Endodermal cell (in vitro differentiated cells): ENCODE measurements at regions not wholly inside any gene's neighbourhood (a gene's known extent, or its start where the extent isn't known, plus 50 kb on each side); places are given as distances from the start of the nearest gene placed in this dataset.
A peak's percentile ranks its signal among the peaks of the same experiment; 100 is the strongest.

Source experiments
- DNase-seq: peaks from one replicate; pipeline ENCODE4 v3.0.0-alpha.2; 2017
- H3K27ac ChIP-seq: 2 replicates; pipeline ENCODE4 v1.5.1; 2013; ENCODE audit warnings: mild to moderate bottlenecking, low read depth, low read length, moderate library complexity
- H3K27me3 ChIP-seq: 2 replicates; pipeline ENCODE4 v1.6.1; 2013; ENCODE audit warnings: mild to moderate bottlenecking, low read length, moderate library complexity; ENCODE audit not compliant: insufficient read depth, control insufficient read depth, poor library complexity, severe bottlenecking
- H3K36me3 ChIP-seq: 2 replicates; pipeline ENCODE4 v1.7.0; 2013; ENCODE audit warnings: mild to moderate bottlenecking, low read length, moderate library complexity; ENCODE audit not compliant: control insufficient read depth, insufficient read depth
- H3K4me1 ChIP-seq: one replicate; pipeline ENCODE4 v1.7.0; 2013; ENCODE audit warnings: low read length; ENCODE audit not compliant: control insufficient read depth, insufficient read depth
- H3K4me3 ChIP-seq: 2 replicates; pipeline ENCODE4 v1.5.1; 2013; ENCODE audit warnings: mild to moderate bottlenecking, low read length, moderate library complexity
- H3K9ac ChIP-seq: 2 replicates; pipeline ENCODE4 v1.6.1; 2013; ENCODE audit warnings: mild to moderate bottlenecking, low read length, moderate library complexity; ENCODE audit not compliant: poor library complexity, severe bottlenecking; ENCODE audit errors: extremely low read depth
- H3K9me3 ChIP-seq: 2 replicates; pipeline ENCODE4 v1.6.1; 2013; ENCODE audit warnings: mild to moderate bottlenecking, low read length, moderate library complexity; ENCODE audit not compliant: control insufficient read depth
- H3K27ac Mint-ChIP-seq: 2 replicates; pipeline ENCODE4 v1.8.0; 2020; ENCODE audit warnings: mixed read lengths
- H3K27me3 Mint-ChIP-seq: 2 replicates; pipeline ENCODE4 v1.8.0; 2021; ENCODE audit warnings: mild to moderate bottlenecking, mixed read lengths; ENCODE audit not compliant: insufficient read depth
- H3K36me3 Mint-ChIP-seq: 2 replicates; pipeline ENCODE4 v1.8.0; 2020; ENCODE audit warnings: low read depth, mixed read lengths
- H3K4me1 Mint-ChIP-seq: 2 replicates; pipeline ENCODE4 v1.8.0; 2020; ENCODE audit warnings: mixed read lengths
- H3K4me3 Mint-ChIP-seq: 2 replicates; pipeline ENCODE4 v1.8.0; 2020; ENCODE audit warnings: mild to moderate bottlenecking, moderate library complexity, mixed read lengths
- H3K9me3 Mint-ChIP-seq: 2 replicates; pipeline ENCODE4 v1.8.0; 2020; ENCODE audit warnings: mild to moderate bottlenecking, mixed read lengths
- CTCF ChIP-seq: fragments of 200-600 bp; sonication (generic); conservative IDR thresholded peaks from 2 replicates; pipeline ENCODE4 v1.5.0; 2021; ENCODE audit warnings: antibody characterized with exemption, mild to moderate bottlenecking
- WGBS, 2 experiments: methylation state at CpG; one replicate each; pipeline versions ENCODE4 v1.1.5 to v1.1.7; 2013; ENCODE audit warnings: missing lambda C conversion rate in 2 of 2, mixed read lengths in 1 of 2; ENCODE audit not compliant: insufficient coverage in 1 of 2, insufficient read length in 1 of 2; 5-methylcytosine and 5-hydroxymethylcytosine counted together

GRCh38 chr16:13315642-13316427 lies 414.4 kb downstream of the SHISA9 start:
- WGBS, 2 experiments: 83 to 90% methylated on average over 4 to 5 of the region's 5 CpGs
- Mint-ChIP-seq H3K27ac (no peak overlapping the region), H3K36me3 (no peaks in the 10 kb centered on the region), H3K4me3 (no peak overlapping the region), H3K4me1 (peaks cover 24% of the 10 kb centered on the region), H3K27me3 (no peaks in the 10 kb centered on the region), H3K9me3 (no peaks in the 10 kb centered on the region)
- H3K4me3 ChIP-seq: no peak overlapping the region
- no peak for DNase-seq
- H3K9ac ChIP-seq: no peak overlapping the region
- peaks cover 5% of the 10 kb centered on the region for H3K9me3 ChIP-seq
- TF ChIP-seq CTCF: no peak
- H3K4me1 ChIP-seq: no peaks in the 10 kb centered on the region
- no peak overlapping the region for H3K27ac ChIP-seq
- no peaks in the 10 kb centered on the region for H3K27me3 ChIP-seq
- H3K36me3 ChIP-seq: no peaks in the 10 kb centered on the region

GRCh38 chr16:13322336-13322735 lies 420.9 kb downstream of the SHISA9 start:
- Histone ChIP-seq H3K4me1 (peaks cover 5% of the 10 kb centered on the region), H3K9me3 (no peaks in the 10 kb centered on the region), H3K9ac (no peak overlapping the region), H3K4me3 (no peak overlapping the region), H3K36me3 (no peaks in the 10 kb centered on the region), H3K27me3 (no peaks in the 10 kb centered on the region), H3K27ac (no peak overlapping the region)
- DNase-seq: peak; percentile 58
- Mint-ChIP-seq H3K36me3 (no peaks in the 10 kb centered on the region), H3K27ac (no peak overlapping the region), H3K27me3 (no peaks in the 10 kb centered on the region), H3K4me1 (peaks cover 37% of the 10 kb centered on the region), H3K4me3 (no peak overlapping the region), H3K9me3 (no peaks in the 10 kb centered on the region)
- WGBS, 2 experiments: 59% methylated on average over 2 of the region's 2 CpGs; no CpG with 5 or more reads in 1 of the 2 experiments
- no peak for TF ChIP-seq CTCF

- no peak for TF ChIP-seq CTCF
- Mint-ChIP-seq H3K36me3 (no peaks in the 10 kb centered on the region), H3K27ac (no peak overlapping the region), H3K27me3 (no peaks in the 10 kb centered on the region), H3K4me3 (no peak overlapping the region), H3K9me3 (no peaks in the 10 kb centered on the region), H3K4me1 (peaks cover 51% of the 10 kb centered on the region)
- no peaks in the 10 kb centered on the region for H3K9me3 ChIP-seq
- H3K9ac ChIP-seq: no peak overlapping the region
- H3K36me3 ChIP-seq: no peaks in the 10 kb centered on the region
- H3K27me3 ChIP-seq: no peaks in the 10 kb centered on the region
- H3K27ac ChIP-seq: no peak overlapping the region
- peaks cover 10% of the 10 kb centered on the region for H3K4me1 ChIP-seq
- 47 to 58% methylated on average over 2 of the region's 2 CpGs for WGBS, 2 experiments
- DNase-seq: no peak
- H3K4me3 ChIP-seq: no peak overlapping the region
Observed at GRCh38 chr16:13324851-13325250, 423.5 kb downstream of the SHISA9 start.
